Mammary epithelial cell (primary cell): ENCODE measurements at regions not wholly inside any gene's neighbourhood (a gene's known extent, or its start where the extent isn't known, plus 50 kb on each side); places are given as distances from the start of the nearest gene placed in this dataset.
"Not testable (repeated sequence)": the region's sequence is repeated elsewhere in the genome, so short reads cannot be mapped to it uniquely, and the experiment has no call there.

Experiments used
- EZH2 ChIP-seq: IDR thresholded peaks from 2 replicates; pipeline ENCODE4 v1.6.1; 2012; ENCODE audit warnings: low read length, inconsistent platforms, borderline replicate concordance
- TF ChIP-seq, protein P1 (sequence below), 2 donors: IDR thresholded peaks in 1 of 2; conservative IDR thresholded peaks in 1 of 2; 2 replicates each; pipeline ENCODE4 v1.5.1; 2011 to 2012; ENCODE audit warnings: inconsistent platforms in 2 of 2, low read length in 2 of 2, mild to moderate bottlenecking in 2 of 2, control low read depth in 1 of 2, low read depth in 1 of 2; ENCODE audit not compliant: insufficient read depth in 1 of 2; ENCODE audit errors: extremely low read depth in 1 of 2

DNA sequence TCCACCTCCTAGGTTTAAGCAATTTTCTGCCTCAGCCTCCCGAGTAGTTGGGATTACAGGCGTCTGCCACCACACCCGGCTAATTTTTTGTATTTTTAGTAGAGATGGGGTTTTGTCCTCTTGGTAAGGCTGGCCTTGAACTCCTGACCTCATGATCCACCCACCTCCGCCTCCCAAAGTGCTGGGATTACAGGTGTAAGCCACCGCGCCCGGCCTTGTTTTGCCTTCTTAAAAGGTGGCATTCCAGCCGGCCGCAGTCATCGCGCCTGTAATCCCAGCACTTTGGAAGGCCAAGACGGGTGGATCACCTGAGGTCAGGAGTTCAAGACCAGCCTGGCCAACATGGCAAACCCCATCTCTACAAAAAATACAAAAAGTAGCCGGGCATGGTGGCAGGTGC lies 253.7 kb downstream of the PARP8 start:
- TF ChIP-seq, protein P1, sequence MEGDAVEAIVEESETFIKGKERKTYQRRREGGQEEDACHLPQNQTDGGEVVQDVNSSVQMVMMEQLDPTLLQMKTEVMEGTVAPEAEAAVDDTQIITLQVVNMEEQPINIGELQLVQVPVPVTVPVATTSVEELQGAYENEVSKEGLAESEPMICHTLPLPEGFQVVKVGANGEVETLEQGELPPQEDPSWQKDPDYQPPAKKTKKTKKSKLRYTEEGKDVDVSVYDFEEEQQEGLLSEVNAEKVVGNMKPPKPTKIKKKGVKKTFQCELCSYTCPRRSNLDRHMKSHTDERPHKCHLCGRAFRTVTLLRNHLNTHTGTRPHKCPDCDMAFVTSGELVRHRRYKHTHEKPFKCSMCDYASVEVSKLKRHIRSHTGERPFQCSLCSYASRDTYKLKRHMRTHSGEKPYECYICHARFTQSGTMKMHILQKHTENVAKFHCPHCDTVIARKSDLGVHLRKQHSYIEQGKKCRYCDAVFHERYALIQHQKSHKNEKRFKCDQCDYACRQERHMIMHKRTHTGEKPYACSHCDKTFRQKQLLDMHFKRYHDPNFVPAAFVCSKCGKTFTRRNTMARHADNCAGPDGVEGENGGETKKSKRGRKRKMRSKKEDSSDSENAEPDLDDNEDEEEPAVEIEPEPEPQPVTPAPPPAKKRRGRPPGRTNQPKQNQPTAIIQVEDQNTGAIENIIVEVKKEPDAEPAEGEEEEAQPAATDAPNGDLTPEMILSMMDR (conservative IDR thresholded peaks at IDR 0.05 in 1 of 2, IDR thresholded peaks at IDR 0.05 in 1 of 2; ENCODE audit: extremely low read depth in 1 of 2, insufficient read depth in 1 of 2, low read depth in 1 of 2, low read length in 2 of 2), result not testable (repeated sequence)
- TF ChIP-seq EZH2, result not testable (repeated sequence)
